Inferior parietal cortex (tissue), 1 donor: ENCODE measurements at regions not wholly inside any gene's neighbourhood (a gene's known extent, or its start where the extent isn't known, plus 50 kb on each side); places are given as distances from the start of the nearest gene placed in this dataset.

Experiments used
- DNase-seq: peaks from one replicate; pipeline ENCODE4 v3.0.0-alpha.2; 2016; ENCODE audit errors: extremely low spot score

DNA sequence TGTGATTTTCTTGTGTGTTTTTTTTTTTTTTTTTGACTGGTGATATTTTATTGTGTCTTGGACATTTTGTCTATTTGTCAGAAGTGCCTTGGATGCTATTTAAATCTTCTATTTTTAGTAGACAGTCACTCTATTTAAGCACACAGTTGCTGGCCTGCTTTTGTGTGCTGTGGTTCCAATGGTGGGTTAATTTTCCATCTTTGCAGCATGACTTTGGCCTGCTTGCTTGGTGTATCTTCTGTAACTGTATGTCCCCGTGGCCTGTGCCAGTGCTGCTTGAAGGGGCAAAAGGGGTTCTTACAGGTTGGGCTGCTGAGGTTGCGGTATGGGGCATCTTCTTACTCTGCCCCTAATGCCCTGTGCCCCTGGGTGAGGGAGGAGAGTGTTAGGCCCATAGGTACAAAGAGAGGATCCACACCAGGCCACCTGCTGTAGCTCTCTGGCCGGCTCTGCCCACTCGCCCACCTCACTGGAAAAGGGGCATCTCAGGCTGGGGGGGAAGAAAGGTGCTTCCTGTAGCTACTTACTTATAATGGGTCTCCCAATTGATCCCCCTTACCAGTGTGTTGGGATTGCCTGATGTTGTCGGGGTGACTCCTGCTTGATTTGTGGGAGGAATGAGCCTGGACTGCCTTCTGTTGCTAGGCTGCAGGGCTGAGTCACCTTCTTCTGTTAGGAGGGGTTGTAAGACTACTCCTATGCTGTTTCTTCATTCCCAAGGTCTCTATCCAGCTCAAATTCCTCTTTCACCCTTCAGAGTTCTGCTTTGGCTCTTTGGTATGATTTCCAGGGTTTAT is 490.0 kb upstream of the HS6ST1 start:
- DNase-seq, result no peak

DNA sequence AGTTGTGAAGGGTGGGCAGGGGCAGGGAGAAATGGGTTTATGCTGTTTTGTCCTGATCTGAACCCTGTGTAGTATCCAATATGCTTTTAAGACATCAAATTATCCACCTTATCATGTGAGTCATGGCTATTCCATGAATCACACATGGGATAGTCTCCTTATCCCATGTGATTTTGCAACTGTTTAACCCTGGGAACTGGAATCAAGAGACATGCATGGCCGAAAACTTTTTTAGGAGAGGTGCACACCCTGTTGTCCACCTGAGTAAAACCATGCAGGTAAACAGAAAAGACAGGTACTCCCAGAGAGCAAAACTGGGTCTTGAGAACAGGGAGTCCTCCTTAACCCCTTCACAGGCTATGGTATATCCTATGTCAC is 490.6 kb upstream of the HS6ST1 start:
- no peak for DNase-seq

DNA sequence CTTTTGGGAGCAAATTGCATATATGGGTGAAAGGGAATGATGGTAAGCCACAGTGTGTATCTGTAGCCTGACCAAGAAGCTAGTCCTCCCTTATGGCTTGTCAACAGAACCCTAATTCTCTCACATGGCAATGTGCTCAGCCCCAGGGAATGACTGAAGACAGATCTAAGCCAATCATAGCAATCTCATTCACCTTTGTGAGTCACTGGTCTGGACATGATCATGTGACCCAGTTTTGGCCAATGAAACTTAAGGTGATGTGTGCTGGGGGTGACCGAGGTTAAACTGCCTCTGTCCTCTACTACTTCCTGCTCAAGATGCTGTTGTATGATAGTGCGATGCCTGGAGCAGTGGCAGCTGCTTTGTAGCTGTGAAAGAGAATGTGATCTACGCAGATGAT is 491.2 kb upstream of the HS6ST1 start:
- DNase-seq, result no peak

DNA sequence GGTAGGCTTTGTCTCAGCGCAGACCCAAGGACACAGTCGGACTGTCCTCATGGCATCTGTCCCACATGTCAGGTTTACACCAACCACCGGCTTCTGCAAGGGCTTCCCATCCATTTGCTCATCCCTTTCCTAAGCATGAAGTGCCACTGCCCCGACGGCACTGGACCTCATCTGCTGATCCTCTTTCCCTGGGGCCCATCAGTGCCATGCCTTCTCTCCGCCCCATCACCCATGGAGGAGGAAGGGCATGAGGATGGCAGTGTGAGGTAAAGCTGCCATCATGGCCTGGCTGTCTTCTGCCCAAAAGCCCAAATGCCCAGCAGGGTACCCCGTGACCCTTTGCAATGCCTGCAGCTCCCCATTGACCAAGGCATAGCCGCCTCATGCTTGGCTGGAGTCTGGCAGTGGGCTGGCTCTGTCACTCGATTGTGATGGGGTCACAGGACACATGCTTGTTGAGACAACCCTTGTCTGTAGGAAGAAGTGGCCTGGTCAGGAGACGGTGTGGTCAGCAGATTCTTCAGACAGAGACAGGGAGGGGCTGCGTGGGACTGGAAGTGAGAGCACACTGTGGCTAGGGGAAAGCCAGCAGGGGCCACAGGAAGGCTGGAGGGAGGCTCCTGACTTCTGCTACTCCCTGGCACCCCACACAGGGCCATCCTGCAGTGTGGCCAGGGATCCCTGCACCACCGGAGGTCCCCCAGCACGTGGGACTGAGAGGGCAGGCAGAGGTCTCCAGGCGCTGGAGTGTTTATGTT is 493.7 kb upstream of the HS6ST1 start:
- no peak for DNase-seq

DNA sequence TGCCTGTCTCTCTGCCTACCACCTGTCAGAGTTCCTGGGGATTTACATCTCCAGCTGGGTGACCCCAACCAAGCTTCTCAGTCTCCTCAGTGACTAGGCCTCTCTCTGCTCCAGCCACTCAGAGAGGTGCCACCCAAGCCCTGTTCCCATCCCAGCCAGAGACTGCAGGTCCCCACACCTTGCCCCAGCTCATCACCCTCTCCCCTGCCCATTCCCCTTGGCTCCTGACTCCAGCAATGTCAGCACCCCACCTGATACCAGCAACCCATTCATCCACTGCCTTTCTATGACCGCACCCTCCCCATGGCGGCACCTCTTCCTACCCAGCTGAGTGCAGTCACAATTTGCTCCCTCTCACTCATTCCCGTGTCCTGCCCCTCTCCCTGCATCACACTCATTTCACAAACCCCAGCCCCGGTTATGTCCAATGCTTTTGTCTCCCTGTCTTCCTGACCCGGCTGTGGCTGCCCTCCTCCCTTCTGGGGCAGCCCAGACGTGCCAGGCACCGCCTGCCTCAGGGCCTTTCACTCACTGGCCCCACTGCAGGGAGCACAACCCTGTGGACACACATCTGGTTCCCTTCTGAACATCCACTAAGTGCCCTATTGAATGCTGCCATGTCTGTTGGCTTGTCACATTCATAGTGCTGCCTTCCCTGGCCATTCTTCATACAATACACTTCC is 494.8 kb upstream of the HS6ST1 start:
- DNase-seq, result no peak

DNA sequence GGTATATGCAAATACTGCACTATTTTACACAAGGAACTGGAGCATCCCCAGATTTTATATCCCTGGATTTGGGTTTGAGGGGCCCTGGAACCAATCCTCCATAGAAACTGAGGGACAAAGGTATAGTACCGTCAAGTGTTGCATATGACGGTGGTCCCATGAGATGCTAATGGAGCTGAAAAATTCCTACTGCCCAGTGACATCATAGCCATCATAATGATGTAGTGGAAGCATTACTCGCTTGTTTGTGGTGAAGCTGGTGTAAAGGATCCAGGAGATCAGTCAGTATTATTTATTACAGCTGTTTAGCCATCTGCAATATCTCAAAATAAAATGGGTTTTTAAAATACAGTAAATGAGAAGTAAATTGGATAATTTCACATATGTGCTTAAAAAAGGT is 496.6 kb upstream of the HS6ST1 start:
- DNase-seq, result no peak

DNA sequence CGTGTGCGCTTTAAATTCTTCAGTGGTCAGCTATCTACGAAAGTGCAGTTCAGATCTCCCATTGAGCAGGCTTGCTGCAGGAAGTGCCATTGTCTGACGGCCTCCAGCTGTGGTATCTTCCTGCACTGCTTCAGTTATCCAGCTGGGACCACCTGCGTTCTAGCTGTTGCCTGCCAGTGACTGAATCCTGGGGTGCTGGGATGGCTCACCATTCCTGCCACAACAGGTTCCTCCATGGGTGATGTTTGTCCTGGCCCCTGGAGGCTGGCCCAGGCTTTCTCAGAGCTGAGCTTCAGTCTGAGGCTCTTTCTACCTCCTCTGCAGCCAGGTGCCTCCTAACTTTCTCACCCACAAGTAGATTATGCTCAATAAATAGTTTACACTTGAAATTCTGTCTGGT is 498.5 kb upstream of the HS6ST1 start:
- no peak for DNase-seq

DNA sequence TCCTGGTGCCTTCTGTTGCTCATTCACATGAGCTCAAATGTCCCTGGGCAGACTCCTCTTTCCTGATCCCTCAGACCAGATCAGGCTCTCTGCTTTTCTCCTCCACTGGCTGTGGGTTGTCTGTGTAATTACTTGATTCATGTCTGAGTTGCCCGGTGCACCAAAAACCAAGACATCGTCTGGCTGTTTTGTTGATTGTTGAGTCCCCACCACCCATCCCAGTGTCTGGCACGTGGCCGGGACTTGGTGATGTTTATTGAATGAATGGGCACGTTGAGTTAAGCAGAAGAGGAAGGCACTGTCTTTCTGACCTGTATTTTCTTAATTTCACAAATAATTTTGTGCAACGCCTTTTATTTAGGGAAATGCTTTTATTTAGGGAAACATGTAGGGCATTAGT is 499.1 kb upstream of the HS6ST1 start:
- no peak for DNase-seq

DNA sequence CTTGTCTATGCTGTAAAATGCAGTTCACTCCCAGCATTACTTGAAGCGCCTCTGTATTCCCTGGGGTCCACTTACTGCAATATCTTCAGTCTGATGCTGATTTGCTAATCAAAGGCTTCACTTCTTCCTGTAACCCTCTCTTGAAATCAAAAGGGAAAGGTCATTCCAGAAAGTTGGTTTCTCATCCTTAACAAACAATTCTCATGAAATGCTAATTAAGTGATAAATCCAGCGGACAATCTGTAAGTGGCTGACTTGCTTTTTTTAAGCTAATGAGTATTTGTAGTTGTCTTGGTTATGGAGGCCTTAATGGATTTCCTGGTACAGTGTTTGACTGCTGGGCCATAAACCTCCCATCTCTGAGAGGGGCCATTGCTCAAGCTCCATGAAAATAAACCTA is 499.6 kb upstream of the HS6ST1 start:
- no peak for DNase-seq

DNA sequence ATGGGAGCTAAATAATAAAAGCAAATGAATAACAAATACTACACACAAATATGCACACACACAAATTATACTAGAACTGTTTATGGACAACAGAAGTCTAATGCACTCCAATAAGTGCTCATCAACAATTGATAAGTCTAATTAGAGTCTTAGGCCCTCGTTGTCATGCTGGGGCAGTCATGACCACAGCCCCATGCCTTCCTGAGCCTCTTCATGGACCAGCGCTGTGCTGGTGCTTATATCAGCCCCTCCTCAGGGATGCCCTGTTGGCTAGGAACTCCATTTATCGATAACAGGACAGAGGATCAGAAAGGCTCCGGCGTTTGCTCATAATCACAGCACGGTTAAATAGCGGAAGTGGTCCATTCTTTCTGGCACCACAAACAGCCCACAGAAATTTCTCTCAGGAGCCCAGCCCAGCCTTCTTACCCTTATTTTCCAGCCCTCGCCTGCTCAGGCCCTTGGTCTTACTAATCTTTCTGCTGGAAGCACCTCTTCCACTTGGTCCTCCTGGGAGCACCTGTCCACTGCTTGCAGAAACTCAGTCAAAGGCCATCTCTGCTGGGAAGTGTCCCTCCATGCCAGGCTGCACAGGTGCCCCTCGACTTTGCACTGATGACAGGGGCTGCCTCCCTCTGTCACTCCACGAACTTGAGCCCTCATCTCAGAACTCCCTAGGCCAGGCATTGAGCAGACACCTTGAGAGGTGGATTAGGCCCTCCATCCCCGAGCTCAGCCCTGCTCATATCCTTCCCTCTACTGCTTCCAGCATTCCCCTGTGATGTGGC is 500.2 kb upstream of the HS6ST1 start:
- no peak for DNase-seq

DNA sequence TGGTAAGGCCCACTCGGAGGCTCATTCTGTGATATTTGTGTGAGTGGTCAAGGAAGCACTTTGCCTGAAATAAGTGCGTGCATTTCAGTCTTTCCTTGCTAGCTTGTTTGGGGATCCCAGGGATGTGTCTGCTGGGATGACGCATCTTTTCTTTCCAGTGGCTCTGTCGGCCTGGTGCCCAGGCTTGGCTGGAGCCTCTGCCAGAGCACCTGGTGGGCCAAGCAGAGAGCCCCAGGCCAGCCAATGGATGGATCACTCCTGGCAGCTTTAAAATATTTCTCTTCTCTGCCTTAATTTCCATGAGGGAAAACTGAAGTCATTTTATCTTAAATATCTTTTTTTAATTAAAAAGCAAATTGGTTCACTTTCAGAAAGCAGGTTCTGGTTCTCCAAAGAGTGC is 501.8 kb upstream of the HS6ST1 start:
- no peak for DNase-seq

DNA sequence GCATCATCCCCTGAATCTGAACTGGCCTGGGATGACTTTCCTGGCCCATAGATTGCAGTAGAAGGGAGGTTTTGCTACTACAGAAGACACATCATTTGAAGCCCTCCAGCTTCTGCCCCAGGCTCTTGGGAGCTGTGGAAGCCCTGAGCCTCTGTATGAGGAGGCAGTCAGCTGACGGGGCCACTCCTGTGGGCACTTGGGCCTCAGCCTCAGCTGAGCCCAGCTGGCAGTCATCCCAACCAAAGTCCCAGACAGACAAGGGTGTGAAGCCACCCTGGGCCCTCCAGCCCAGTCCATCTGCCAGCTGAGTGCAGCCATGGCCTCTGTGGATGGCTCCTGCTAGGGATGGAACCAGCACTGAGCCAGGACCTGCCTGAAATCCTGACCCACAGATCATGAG is 502.3 kb upstream of the HS6ST1 start:
- no peak for DNase-seq

DNA sequence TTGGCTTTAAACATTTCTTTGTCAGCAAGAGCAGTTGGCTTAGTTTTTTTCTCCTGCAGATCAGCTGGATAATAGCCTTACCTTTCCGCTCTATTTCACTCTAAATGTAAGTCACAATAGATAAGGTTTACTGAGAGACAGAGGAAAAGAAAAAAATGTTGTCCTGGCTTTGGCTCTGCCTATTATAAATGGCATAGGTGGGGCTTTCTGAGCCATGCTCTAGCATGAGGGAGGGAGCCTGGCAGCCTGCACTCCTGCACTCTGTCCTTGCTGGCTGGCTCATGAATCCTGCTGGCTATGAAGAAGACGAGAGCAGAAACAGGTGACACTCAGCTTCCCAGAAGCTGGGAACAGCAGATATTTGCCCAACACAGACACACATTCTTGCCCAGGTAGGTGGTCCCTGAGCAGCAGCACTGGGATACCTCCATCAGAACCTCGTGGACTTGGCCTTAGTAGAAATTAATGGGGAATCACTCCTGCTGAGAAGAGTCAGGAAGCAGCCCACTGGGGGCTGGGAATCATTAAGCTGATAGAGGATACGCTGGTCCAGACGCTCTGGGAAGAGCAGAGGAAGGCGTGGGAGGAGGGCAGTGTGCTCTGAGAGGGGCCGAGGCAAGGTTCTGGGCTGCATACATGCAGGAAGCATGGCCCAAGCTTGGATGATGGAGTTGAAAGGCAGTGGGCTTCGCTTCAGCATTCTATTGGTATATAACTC is 514.4 kb upstream of the HS6ST1 start:
- no peak for DNase-seq

DNA sequence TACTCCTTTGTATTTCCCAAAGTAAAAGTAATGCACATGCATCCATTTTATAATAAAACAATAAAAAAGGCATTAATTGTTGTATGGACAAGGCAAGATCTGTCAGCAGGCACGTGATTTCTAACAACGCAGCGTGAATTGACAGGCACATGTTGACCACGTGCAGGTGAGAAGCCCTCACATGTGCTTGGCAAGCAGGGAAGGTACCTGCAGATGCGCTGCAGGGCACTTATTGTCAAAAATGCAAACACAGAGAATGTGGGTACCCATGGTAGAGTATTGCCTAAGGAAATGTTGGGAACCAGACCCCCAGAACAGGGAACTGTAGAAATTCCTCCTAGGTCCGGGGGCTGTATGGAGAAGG is 515.0 kb upstream of the HS6ST1 start:
- DNase-seq, result no peak

DNA sequence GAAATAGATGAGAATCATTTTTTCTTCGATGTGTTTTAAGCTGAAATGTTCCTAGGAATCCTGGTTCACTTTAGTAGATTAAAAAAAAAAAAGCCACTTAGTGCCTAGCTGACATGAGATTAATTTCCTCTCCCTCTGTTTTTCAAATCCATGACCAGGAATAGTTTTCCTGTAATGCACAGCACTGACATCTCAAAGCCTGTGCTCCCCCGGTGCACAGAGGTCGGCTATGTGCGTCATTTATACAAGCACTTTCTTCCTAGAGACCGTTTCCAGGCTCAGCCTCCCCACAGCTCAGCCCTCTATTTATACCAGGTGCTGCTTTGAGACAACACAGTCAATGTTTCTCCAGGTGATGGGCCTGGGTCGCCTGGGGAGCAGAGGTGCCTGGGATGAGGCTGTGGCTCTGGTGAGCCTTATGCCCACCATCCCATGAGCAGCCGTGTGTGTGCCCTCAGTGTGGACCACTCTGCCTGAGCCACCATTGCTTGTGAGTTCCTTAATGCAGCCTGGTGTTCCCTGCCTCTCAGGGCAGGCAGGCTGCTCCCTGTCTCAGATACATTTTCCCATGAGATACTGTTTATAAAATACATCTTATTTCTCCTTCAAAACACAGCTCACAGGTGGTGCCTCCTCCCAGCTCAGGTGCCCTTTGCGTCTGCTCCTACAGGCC is 515.7 kb upstream of the HS6ST1 start:
- DNase-seq, result no peak

DNA sequence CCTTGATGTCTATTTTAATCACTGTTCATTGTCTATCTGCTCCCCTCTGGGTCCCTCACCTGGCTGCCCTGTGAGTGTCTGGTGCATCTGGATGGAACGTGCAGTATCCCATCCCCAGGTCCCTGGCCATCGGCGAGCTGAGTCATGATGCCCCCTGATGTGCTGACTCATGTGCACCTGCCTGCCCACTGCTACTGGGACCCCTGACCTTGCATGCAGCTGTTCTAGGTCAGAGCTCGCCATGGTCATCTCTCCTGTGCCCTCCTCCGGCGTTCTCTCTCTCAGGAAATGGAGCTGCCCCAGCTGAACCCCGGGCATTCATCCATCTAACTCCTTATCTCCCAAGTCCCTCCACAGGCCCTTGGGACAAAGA is 516.2 kb upstream of the HS6ST1 start:
- DNase-seq, result no peak

DNA sequence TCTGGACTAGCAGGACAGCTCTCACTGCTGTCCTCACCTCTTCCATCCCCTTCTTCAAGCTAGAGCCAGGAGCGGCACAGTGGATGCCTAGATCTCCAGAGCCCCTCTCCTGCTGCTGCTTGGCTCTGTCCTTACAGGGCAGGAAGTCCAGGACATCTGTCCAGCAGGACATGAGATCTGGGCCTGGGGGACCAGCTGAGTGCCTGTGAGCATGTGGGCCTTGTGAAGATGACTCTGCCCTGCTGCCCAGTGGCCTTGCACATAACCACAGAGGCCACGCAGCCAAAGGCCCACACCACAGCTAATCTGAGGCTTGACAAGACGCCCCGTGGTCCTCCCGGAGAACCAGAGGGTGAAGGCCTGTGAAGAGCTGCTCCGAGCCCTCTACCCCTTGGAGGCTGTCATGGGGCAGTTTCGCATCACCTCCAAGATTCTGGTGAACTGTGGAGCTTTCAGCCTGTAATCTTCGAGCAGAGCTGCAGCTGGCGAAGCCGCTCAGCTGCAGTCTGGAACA is 516.7 kb upstream of the HS6ST1 start:
- DNase-seq, result no peak

DNA sequence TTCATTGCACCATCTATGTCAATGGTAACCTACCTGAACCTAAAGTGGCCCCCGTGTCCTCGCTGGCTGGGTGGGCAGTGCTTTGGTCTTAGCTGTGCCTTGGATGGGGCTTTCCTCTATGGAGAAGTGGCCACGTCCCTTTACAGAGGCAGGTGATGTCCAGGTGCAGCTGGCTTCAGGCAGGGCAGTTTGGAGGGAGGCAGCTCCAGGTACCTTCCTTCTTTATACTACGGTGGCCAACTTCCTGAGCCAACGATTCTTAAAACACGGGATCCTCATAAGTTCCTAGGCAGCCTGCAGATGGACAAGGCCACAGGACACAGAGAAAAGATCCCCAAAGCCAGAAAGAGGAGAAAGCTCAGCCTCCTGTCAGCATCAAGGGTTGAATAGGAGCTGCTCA is 517.3 kb upstream of the HS6ST1 start:
- no peak for DNase-seq

DNA sequence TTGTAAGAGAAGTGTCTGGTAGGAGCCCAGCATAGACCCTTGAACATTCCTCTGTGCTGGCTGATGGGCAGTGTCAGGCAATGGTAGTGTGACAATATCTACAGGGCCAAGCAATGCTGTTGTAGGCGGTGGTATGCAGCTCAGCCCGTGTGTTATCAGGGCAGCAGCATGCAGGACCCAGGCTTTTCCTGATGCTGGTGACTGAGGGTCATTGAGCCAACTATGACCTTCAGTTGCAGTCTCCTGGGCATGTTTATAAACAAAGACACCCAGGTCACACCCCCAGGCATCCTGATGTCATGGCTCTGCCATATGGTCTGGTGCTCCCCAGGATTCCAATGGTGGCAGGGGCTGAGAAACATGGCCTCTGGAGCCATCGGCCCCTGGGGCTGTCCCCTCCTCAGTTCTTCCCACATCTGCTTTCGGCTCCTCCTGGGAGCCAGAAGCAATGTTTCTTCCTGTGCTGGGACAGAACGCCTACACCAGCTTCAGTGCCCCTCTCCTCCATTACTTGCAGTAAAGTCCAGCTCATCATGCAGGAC is 518.0 kb upstream of the HS6ST1 start:
- no peak for DNase-seq

DNA sequence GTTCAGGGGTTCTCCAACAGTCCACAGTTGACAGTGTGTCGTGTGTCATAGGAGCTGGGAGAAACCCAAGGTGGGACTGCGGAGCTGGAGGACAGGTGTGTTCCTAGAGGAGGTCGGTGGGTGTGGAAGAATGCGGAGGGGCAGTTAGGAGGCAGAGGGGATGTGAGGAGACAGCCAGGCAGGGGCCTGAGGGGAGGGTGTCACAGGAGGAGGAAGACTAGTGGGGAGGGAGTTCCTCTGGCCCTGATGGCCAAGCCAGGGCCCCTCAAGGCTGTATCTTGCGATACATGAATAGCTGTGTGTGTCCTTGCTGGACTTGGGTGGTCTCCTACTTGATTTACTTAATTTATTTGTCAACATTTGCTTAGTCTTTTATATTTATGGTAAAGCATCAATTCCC is 519.6 kb upstream of the HS6ST1 start:
- DNase-seq, result no peak

DNA sequence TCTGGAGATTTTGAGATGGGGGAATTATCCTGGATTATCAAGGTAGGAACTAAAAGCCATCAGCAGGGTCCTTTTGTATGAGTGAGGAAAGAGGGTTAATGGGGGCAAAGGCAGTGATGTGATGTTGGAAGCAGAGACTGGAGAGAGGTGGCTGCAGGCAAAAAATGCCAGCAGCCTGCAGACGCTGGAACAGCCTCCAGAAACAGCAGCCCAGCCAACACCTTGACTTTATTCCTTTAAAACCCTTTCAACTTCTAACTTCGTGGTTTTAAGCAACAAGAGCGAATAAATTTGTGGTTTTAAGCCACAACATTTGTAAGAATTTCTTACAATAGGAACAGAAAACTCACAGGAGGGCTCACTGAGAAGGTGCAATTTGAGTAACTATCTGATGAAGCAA is 523.1 kb upstream of the HS6ST1 start:
- no peak for DNase-seq
